ENCODE measurements at regions not wholly inside any gene's neighbourhood (a gene's known extent, or its start where the extent isn't known, plus 50 kb on each side); places are given as distances from the start of the nearest gene placed in this dataset.
"Not testable (repeated sequence)": the region's sequence is repeated elsewhere in the genome, so short reads cannot be mapped to it uniquely, and the experiment has no call there.

DNA sequence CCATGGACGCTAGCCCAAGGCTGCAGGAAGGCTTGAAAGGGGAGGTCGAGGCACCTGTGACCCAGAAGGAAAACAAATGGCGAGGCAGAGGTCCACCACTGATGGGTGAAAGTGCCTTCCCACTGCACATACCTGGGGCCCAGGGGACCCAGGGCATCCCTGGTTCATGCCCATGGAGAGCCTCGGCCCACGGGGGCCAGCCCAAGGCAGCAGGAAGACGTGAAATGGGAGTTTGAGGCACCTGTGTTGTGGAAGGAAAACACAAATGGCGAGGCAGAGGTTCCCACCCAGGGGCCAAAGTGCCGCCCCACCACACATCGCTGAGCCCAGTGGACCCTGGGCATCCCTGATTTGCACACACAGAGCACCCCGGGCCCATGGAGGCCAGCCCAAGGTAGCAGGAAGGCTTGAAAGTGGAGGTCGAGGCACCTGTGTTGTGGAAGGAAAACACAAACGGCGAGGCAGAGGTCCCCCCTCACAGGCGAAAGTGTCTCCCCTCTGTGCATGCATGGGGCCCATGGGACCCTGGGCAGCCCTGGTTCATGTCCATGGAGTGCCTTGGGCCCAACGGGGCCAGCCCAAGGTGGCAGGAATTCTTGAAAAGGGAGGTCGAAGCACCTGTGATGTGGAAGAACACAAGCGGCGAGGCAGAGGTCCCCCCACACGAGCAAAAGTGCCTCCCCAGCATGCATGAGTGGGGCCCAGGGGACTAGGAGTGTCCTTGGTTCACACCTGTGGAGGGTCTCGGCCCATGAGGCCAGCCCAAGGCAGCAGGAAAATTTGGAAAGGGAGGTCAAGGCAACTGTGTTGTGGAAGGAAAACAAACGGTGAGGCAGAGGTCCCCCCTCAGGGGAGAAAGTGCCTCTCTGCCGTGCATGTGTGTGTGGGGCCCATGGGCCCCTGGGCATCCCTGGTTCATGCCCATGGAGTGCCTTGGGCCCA, 383.3 kb downstream of the ALG10 start:
- DNase-seq (ENCODE audit: low spot score): no peak

DNA sequence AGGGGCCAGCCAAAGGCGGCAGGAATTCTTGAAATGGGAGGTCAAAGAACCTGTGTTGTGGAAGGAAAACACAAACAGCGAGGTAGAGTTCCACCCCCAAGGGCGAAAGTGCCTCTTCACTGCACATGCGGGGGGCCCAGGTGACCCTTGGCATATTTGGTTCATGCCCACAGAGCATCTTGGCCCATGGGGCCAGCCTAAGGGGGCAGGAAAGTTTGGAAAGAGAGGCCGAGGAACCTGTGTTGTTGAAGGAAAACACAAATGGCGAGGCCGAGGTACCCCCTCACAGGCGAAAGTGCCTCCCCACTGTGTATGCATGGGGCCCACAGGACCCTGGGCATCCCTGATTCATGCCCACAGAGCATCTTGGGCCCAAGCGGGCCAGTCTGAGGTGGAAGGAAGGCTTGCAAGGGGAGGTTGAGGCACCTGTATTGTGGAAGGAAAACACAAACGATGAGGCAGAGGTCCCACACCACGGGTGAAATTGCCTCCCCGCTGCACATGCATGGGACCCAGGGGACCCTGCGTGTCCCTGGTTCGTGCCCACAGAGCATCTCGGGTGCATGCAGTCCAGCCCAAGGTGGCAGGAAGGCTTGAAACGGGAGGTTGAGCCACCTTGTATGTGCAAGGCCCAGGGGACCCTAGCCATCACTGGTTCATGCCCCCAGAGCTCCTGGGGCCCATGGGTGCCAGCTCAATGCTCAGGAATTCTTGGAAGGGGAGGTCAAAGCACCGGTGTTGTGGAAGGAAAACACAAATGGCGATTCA, 384.1 kb downstream of the ALG10 start:
- no peak for DNase-seq (ENCODE audit: low spot score)

- DNase-seq (ENCODE audit: low spot score): no peak
These were observed 384.7 kb downstream of the ALG10 start for GRCh38 chr12:34406996-34407300.

GRCh38 chr12:34407813-34408212, 385.5 kb downstream of the ALG10 start:
- DNase-seq (ENCODE audit: low spot score): no peak

GRCh38 chr12:34431509-34431908, 409.2 kb downstream of the ALG10 start:
- DNase-seq (ENCODE audit: low spot score): not testable (repeated sequence)

Data from kidney tubule cell (primary cell).